Activated CD4-positive, alpha-beta T cell treated with anti-CD3 and anti-CD28 coated beads for 48 hours (primary cell): ENCODE measurements at regions not wholly inside any gene's neighbourhood (a gene's known extent, or its start where the extent isn't known, plus 50 kb on each side); places are given as distances from the start of the nearest gene placed in this dataset.

Source experiments
- DNase-seq: peaks from one replicate; pipeline ENCODE4 v3.0.0-alpha.2; 2020

- DNase-seq: no peak
Measured at GRCh38 chr18:45505497-45506206, 109.6 kb upstream of the SLC14A2 start.

- no peak for DNase-seq
Measured at GRCh38 chr18:45506951-45507350, 108.3 kb upstream of the SLC14A2 start.

DNA sequence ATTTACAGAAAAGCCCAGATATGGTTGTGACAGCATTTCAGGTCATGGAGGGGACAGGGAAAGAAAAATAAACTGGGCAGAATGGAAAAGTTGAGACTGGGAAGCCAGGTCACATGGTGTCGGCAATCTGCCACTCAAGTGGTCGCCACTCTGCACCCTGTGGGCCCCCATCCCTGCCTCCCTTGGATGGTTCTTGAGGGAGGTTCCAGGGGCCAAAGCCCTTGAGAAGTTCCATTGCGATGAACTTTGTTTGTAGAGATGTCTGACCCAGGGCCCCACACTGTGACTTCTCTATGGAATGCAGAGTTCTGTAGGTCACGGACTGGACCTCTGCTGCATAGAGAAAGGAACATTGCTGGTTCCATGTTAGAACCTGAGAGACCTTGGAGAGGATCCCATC is 105.7 kb upstream of the SLC14A2 start:
- DNase-seq: no peak

DNA sequence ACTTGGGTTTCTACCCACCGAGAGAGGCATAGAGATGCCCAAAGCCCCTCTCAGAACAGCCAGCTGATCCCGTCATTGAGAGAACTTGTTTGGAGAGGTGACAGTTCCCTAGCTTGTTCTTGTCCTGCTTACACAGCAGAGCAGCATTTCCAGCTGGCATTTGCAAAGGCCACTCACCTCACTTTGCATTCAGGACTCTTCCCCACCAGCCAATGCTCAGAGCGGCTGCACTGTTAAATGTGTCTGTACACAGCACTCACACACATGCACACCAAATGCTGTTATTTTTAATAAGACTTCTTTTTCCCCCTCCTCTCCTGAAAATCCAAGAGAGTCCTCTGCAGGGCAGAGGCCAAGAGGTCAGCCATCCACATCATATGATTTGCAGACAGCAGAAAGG is 104.6 kb upstream of the SLC14A2 start:
- DNase-seq: no peak

- no peak for DNase-seq
Measured at GRCh38 chr18:45512363-45512953, 102.8 kb upstream of the SLC14A2 start.

DNA sequence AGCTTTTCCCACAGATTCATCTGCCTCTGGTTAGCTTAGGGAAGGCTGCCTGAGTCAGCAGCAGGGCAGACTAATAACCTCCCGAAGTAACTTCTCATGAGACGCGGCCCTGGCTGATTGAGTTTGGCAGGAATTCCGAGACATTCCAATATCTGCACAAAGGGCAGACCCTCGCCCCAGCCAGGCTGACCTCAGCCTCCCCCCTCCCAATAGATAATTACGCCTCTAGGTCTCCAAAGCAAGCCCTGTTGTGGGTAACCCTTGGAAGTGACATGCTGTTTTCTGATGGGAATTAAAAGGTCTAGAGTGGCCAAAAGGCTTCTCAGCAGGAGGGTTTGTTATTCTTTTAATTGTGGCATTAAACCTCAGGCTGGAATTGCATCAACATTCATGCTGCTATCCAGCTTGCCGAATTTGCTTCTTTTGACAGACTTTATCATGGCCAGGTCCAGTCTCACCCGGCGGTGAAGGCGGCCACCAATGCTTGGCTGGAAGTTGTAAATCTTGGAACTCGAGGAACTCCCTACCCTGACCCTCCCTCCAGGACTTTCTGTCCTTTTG is 98.0 kb upstream of the SLC14A2 start:
- no peak for DNase-seq

DNA sequence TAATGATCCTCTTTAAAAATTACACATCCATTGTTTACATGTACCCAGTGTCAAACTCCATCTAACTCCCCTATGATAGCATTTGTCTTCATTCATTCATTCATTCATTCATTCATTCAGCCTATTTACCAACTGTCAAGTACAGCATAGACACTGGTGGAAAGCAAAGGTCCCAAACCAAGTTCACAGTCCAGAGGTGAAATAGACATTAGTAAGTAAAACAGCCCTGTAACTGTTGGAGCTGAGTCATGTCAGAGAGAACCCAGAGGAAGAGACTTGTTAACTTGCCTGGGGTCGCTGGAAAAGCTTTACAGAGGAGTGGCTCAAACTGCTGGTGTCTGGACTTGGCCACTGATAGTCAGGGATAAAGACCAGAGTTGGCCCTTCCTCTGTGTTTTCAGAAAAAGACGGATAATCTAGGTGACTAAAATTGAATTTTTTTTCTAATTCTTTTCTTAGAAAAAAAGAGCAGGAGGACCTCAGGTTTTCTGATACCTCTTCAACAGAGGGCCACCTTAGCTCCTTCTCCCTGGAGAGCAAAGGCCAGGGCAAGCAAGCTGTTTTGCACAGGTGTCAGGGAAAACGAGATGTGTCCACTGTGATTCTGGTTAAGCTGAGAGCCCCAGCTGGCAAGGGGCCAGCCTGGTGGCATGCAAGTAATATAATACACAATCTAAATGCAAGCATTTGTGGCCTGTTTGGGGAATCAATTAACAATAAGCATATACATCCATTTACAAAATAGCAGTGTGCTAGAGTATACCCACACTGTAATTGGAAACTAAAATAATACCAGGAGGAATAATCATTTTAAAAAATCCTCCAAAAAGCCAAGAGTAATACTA is 96.7 kb upstream of the SLC14A2 start:
- no peak for DNase-seq

- DNase-seq: no peak
Measured at GRCh38 chr18:45519411-45520280, 95.6 kb upstream of the SLC14A2 start.

DNA sequence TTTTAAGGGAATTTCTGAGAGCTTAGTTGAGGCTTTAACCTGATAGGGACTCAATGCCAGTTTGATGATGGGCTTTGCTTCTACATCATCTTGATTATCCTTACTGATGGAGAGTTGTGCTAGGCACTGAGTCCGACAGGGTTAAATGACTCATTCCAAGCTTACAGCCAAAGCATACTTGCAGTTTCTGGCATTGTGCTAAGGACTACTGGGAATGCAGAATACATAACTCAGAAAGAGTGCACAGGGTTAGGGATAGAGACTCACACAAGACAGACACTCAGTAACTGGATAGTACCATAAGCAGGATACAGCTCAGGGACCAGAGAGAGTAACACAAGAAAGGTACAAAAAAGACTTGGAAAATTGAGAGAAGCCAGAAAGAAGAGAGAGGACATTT is 94.1 kb upstream of the SLC14A2 start:
- no peak for DNase-seq

DNA sequence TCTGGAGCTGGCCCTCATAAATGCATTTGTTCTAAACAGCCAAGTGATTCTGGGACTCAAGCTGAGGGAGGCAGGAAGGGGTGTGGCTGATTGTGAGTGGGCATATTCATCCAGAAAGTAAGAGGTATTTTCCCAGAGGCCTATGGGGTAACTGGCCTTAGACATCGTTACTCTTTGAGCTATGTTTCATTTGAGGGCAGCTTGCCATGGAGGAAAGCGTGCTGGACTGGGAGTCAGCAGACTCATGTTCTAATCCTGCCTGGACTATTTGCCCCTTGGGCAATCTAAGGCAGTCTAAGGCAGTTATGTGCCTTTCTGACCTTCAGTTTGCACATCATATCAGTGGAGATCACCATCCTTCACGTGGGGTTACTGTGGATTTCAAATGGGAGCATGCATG is 93.5 kb upstream of the SLC14A2 start:
- DNase-seq: no peak

- DNase-seq: no peak
Measured at GRCh38 chr18:45522371-45522770, 92.9 kb upstream of the SLC14A2 start.

GRCh38 chr18:45525301-45525700 is 90.0 kb upstream of the SLC14A2 start:
- DNase-seq: no peak

DNA sequence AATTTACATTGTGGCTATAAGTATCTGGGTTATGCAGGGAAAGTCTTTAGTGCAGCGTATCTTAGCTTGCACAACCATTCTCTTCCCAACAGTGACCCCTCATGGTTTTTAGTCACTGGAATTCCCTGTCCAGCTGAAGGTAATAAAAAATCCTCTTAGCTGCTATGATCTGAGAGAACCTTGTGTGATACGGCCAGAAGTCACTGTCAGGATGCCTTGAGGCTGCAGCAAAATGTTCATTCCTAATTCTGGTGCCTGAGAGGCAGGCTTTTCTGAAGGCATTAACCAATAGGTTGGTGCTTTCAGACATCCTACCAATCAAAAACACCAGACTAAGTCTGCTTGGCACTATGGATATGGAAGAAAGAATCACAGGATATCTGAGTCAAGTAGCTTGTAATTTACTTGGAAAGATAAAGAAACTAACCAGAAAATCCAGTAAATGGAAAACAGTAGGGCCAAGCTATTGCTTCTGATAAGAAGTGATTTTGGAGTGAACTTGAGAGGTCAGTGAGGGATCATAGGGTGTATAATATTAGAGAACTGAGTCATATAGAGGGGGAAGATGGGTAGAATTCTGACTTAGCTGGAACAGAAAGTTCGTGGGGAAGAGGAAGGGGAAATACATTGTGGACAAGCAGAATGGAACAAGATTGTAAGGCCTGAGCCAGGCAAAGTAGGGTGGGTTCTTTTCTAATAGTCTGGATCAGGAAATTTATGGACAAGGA is 89.0 kb upstream of the SLC14A2 start:
- DNase-seq: no peak

DNA sequence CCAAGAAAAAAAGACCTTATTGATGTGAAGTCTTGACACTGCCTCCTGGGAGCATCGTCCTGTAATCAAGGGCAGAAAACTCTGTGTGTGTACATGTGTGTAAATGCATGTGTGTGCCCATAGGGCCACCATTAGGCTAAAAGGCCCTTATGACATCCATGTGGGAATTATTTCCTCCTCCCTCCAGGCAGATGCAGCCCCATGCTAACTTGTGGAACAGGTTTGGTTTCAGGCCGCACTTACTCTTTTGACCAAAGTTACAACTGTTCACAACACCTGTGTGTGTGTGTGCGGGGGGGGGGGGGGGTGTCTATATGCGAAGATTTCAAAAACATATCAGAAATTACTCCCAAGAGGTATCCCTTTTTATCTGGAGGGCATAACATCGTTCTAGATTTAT is 87.4 kb upstream of the SLC14A2 start:
- DNase-seq: no peak

GRCh38 chr18:45528712-45529336 is 86.5 kb upstream of the SLC14A2 start:
- DNase-seq: no peak

GRCh38 chr18:45538444-45538843 is 76.8 kb upstream of the SLC14A2 start:
- no peak for DNase-seq

GRCh38 chr18:45539491-45539891 is 75.8 kb upstream of the SLC14A2 start:
- DNase-seq: no peak

DNA sequence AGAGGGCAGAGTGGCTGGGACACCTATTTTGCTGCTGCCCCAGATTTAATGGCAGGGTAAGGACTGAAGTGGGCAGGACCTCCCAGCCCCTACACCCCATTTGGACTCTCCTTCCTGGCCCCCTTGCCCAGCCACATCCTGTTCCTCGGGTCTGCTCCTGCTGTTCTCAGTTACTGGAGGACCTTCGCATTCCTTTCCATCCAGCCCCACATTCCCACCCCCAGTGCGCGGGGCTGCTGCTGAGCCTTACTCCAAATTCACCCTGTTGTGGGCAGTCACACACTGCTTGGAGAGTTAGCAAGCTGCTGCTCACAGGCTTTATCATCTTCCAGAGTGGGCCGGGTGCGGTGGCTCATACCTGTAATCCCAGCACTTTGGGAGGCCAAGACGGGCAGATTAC is 75.2 kb upstream of the SLC14A2 start:
- no peak for DNase-seq

- no peak for DNase-seq
Measured at GRCh38 chr18:45541421-45541820, 73.9 kb upstream of the SLC14A2 start.

GRCh38 chr18:45542043-45542442 is 73.2 kb upstream of the SLC14A2 start:
- no peak for DNase-seq

GRCh38 chr18:45547910-45548309 is 67.4 kb upstream of the SLC14A2 start:
- no peak for DNase-seq

DNA sequence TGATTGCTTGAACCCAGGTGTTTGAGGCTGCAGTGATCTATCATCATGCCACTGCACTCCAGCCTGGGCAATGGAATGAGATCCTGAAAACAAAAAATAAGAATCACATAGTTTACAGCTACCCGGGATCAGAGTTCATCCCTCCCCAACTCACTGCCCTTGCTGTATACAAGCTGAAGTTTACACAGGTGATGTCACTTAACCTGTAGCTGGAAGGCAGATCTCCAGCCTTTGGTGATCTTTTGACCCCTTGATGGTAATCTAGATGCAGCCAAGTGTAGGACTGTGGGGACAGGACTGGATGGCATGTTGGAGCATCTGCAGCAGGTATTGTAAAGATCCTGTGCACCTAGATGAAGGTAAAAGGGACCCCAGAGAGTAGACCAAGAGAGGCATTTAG is 66.7 kb upstream of the SLC14A2 start:
- no peak for DNase-seq
